ENCODE measurements at regions not wholly inside any gene's neighbourhood (a gene's known extent, or its start where the extent isn't known, plus 50 kb on each side); places are given as distances from the start of the nearest gene placed in this dataset.
A peak's percentile ranks its signal among the peaks of the same experiment; 100 is the strongest.

DNA sequence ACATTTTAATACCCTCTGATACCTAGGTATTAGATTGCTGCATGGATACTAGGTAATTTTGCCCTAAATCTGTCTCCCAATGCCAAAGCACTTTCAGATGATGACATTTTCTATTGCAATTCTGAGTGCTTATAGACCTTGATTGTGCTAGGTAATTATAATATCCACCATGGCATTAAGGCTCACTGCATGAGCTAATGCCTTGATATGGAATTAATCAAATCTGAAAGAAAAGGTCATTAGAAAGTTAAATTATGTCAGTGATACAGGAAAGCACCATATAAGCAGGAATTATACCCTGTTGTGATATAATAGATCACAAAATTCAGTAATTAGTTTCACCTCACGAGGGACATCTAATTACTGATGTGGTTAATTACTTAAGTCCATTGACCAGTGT is 521.4 kb downstream of the DNAJB9 start:
- DNase-seq (ENCODE audit: low read depth) = no peak
- TF ChIP-seq, protein P1, sequence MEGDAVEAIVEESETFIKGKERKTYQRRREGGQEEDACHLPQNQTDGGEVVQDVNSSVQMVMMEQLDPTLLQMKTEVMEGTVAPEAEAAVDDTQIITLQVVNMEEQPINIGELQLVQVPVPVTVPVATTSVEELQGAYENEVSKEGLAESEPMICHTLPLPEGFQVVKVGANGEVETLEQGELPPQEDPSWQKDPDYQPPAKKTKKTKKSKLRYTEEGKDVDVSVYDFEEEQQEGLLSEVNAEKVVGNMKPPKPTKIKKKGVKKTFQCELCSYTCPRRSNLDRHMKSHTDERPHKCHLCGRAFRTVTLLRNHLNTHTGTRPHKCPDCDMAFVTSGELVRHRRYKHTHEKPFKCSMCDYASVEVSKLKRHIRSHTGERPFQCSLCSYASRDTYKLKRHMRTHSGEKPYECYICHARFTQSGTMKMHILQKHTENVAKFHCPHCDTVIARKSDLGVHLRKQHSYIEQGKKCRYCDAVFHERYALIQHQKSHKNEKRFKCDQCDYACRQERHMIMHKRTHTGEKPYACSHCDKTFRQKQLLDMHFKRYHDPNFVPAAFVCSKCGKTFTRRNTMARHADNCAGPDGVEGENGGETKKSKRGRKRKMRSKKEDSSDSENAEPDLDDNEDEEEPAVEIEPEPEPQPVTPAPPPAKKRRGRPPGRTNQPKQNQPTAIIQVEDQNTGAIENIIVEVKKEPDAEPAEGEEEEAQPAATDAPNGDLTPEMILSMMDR (IDR thresholded peaks at IDR 0.05; ENCODE audit: control insufficient read depth, extremely low read depth, insufficient read depth) = no peak
- no peak overlapping the region for H3K4me3 ChIP-seq (ENCODE audit: low read depth, low read length)

DNA sequence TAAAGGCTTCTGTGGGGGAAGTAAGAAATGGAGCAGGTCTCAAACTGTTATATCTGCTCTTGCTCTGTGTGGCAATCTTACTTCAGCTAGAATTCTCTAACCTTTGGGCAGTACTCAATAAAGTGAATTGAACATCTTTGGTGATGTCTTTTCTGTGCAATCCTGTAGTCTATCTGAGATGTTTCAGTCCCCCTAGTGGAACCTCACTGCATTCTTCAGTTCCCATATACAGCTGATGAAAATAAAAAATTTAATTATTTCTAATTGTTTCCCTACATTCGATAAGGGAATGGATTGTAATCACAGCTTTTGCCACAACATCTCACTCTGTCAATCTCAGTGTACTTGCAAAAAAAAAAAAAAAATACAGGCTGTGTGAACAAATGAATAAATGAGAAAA is 522.6 kb downstream of the DNAJB9 start:
- DNase-seq (ENCODE audit: low read depth) = no peak
- no peak overlapping the region for H3K4me3 ChIP-seq (ENCODE audit: low read depth, low read length)
- TF ChIP-seq, protein P1 (IDR thresholded peaks at IDR 0.05; ENCODE audit: control insufficient read depth, extremely low read depth, insufficient read depth) = peak; percentile 40; the same call in 1 of the 2 replicates

DNA sequence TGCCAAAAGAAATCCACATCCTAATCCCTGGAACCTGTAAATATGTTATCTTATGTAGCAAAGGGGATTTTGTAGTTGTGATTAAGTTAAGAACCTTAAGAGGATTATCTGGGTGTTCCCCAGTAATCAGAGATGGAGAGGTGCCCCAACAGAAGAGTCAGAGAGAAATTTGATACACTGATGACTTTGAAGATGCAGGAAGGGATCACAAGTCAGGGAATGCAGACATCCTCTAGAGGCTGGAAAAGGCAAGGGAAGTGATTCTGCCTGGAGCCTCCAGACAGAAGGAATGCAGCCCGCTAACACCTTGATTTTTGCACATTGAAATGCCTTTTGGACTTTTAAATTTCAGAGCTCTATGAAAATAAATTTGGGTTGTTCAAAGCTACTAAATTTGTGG is 531.7 kb downstream of the DNAJB9 start:
- no peak overlapping the region for H3K4me3 ChIP-seq (ENCODE audit: low read depth, low read length)
- TF ChIP-seq, protein P1 (IDR thresholded peaks at IDR 0.05; ENCODE audit: control insufficient read depth, extremely low read depth, insufficient read depth) = no peak
- DNase-seq (ENCODE audit: low read depth) = no peak

DNA sequence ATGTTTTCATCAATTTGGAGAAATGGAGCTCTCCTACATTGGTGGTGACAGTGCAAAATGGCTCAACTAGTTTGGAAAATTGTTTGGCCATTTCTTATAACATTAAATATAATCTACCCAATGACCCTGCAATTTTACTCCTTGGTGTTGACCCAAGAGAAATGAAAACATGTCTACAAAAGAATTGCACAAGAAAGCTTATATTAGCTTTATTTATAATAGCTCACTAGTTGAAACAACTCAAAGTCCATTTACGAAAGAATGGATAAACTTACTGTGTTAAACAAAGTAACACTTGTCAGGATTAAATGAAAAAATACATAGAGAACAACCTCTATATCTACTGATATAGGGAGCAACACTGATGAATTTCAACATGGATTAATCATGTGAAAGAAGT is 539.9 kb downstream of the DNAJB9 start:
- TF ChIP-seq, protein P1 (IDR thresholded peaks at IDR 0.05; ENCODE audit: control insufficient read depth, extremely low read depth, insufficient read depth) = no peak
- no peak for DNase-seq (ENCODE audit: low read depth)
- H3K4me3 ChIP-seq (ENCODE audit: low read depth, low read length) = no peak overlapping the region

- TF ChIP-seq, protein P1 (IDR thresholded peaks at IDR 0.05; ENCODE audit: control insufficient read depth, extremely low read depth, insufficient read depth) = no peak
- DNase-seq (ENCODE audit: low read depth) = no peak
- H3K4me3 ChIP-seq (ENCODE audit: low read depth, low read length) = no peak overlapping the region
Measured at GRCh38 chr7:109111086-109111485, 541.4 kb downstream of the DNAJB9 start.

- DNase-seq (ENCODE audit: low read depth) = no peak
- TF ChIP-seq, protein P1 (IDR thresholded peaks at IDR 0.05; ENCODE audit: control insufficient read depth, extremely low read depth, insufficient read depth) = no peak
- H3K4me3 ChIP-seq (ENCODE audit: low read depth, low read length) = no peak overlapping the region
Measured at GRCh38 chr7:109121599-109122300, 552.1 kb downstream of the DNAJB9 start.

- H3K4me3 ChIP-seq (ENCODE audit: low read depth, low read length) = no peak overlapping the region
- TF ChIP-seq, protein P1 (IDR thresholded peaks at IDR 0.05; ENCODE audit: control insufficient read depth, extremely low read depth, insufficient read depth) = no peak
- DNase-seq (ENCODE audit: low read depth) = no peak
Measured at GRCh38 chr7:109125001-109125400, 555.3 kb downstream of the DNAJB9 start.
